GM13977 (cell line): ENCODE measurements at regions not wholly inside any gene's neighbourhood (a gene's known extent, or its start where the extent isn't known, plus 50 kb on each side); places are given as distances from the start of the nearest gene placed in this dataset.

ENCODE experiments used
- DNase-seq: peaks from one replicate; pipeline ENCODE4 v3.0.0; 2012; ENCODE audit warnings: low spot score
- in situ Hi-C: fragments of 300-500 bp; cut with MboI; formaldehyde crosslinking; loops from one replicate; pipeline ENCODE4 v1.12.0; 2022; ENCODE audit warnings: low sequenced_read_pairs, low pct_unique_long_range_greater_than_20kb, mixed read lengths, inconsistent platforms; ENCODE audit not compliant: unreplicated experiment
- TF ChIP-seq, protein P1 (sequence below): IDR thresholded peaks from 2 replicates; pipeline ENCODE4 v1.5.1; 2012; ENCODE audit warnings: mild to moderate bottlenecking, control low read depth; ENCODE audit not compliant: insufficient read depth; ENCODE audit errors: extremely low read depth, missing control alignments

GRCh38 chr11:127926721-127927120, 660.6 kb downstream of the ETS1 start:
- in situ Hi-C loops: no loop called here
- DNase-seq: no peak
- TF ChIP-seq, protein P1, sequence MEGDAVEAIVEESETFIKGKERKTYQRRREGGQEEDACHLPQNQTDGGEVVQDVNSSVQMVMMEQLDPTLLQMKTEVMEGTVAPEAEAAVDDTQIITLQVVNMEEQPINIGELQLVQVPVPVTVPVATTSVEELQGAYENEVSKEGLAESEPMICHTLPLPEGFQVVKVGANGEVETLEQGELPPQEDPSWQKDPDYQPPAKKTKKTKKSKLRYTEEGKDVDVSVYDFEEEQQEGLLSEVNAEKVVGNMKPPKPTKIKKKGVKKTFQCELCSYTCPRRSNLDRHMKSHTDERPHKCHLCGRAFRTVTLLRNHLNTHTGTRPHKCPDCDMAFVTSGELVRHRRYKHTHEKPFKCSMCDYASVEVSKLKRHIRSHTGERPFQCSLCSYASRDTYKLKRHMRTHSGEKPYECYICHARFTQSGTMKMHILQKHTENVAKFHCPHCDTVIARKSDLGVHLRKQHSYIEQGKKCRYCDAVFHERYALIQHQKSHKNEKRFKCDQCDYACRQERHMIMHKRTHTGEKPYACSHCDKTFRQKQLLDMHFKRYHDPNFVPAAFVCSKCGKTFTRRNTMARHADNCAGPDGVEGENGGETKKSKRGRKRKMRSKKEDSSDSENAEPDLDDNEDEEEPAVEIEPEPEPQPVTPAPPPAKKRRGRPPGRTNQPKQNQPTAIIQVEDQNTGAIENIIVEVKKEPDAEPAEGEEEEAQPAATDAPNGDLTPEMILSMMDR: no peak

DNA sequence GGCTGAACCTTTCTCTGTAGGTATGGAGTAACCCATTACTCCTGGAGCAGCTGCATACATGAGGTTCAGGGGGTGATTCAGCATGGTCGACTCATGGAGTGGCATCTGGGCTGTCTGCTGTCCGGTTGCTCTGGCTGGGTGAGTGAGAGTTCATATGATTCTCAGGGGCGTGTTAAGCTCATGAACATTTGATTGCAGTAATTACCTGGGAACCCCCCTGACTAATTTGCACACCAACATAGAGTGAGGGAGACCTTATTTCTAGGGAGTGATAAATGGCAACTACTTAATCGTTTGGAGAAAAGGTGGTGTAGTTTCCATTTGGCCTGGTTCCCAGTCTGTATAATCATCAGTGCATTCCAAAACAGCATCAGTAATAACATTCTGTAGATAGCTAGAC, 661.9 kb downstream of the ETS1 start:
- no peak for DNase-seq
- TF ChIP-seq, protein P1: no peak
- in situ Hi-C loops: no loop called here

- in situ Hi-C loops: no loop called here
- TF ChIP-seq, protein P1: no peak
- DNase-seq: no peak
Measured at GRCh38 chr11:127919206-127920000, 668.0 kb downstream of the ETS1 start.

GRCh38 chr11:127902382-127902781, 685.0 kb downstream of the ETS1 start:
- in situ Hi-C loops: no loop called here
- no peak for DNase-seq

GRCh38 chr11:127898422-127899365, 688.7 kb downstream of the ETS1 start:
- DNase-seq: no peak
- TF ChIP-seq, protein P1: no peak
- in situ Hi-C loops: no loop called here

More at GRCh38 chr11:127902382-127902781, 685.0 kb downstream of the ETS1 start:
- TF ChIP-seq, protein P1: no peak

- in situ Hi-C loops: no loop called here
- TF ChIP-seq, protein P1: no peak
- DNase-seq: no peak
Measured at GRCh38 chr11:127895776-127896175, 691.6 kb downstream of the ETS1 start.
